DLD1 (cell line): ENCODE measurements at regions not wholly inside any gene's neighbourhood (a gene's known extent, or its start where the extent isn't known, plus 50 kb on each side); places are given as distances from the start of the nearest gene placed in this dataset.

Experiments used
- in situ Hi-C: cut with HindIII; loops from 2 replicates; pipeline ENCODE4 v1.10.0; 2017; ENCODE audit warnings: low sequenced_read_pairs

DNA sequence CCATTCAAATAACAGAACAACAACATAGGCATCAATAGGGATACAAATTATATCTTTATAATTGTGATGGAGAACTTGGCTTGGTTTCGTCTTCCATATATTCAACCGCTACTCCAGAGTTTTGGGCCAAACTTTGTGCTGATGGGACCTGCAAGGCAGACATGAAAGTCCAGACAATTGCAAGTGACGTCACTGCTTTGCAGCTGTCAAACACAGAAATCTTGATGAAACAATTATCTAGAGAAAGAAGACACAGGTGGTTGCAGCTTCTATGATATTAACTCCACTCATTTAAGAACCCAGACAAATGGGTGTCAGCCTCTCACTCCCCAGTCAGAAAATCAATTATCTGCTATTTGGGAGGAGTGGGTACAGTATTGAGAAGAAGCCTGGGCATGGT is 390.6 kb downstream of the NUF2 start:
- in situ Hi-C loops, result no loop called here

DNA sequence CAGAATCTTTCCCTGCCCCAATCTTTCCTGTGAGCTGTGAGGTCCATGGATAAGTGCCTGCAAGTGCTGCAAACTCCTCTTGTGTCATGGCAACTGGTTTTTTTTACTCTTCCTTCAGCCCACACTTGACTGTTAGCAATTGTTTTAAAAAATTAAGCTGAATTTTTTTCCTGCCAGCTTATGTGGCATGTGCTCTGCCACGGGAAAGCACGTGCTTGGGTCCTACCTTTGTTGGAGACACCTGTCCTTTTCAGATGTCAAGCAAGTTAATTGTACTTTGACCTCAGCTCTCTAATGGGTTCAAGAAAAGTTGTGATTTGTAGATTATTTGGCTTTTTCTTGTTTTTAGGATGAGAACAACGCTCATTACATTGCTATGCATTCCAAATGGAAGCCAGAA is 398.5 kb downstream of the NUF2 start:
- in situ Hi-C loops, result no loop called here

DNA sequence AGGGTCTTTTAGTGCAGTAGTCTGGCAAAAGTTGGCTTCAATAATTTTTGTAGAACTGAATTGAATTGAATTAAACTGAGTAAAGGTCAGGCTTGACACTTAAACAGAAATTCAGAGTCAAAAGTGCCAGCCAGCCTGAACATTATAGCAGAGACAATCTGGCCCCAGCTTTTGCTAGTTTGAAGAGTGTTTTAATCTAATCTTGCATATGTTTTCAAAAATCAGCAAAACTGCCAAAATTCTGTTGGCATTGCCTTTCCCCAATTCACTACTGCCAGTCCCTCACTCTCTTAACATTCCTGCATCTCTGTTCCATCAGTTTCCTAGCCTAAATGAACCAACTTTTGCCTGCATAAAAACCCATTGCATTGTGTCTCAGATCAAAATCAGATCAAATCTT is 403.8 kb downstream of the NUF2 start:
- in situ Hi-C loops, result no loop called here

DNA sequence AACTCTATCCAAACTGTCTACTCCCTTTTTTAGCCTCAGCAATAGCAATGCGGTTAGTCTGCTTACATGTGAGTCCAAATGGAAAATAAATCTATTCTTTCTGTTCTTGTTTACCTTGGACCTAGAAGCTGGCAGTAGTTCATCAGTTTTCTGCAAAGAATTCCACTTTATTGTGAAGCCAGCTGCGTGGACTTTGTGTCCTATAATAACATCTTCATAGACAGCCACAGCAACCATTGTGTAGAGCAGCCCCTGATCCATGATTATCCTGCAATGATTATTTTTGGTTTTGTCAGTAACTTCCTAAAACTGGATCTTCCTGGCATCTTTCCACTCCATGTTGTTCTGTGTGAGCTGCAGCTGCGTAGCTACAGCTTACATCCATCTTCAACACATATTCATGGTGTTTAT is 408.7 kb downstream of the NUF2 start:
- in situ Hi-C loops, result no loop called here

DNA sequence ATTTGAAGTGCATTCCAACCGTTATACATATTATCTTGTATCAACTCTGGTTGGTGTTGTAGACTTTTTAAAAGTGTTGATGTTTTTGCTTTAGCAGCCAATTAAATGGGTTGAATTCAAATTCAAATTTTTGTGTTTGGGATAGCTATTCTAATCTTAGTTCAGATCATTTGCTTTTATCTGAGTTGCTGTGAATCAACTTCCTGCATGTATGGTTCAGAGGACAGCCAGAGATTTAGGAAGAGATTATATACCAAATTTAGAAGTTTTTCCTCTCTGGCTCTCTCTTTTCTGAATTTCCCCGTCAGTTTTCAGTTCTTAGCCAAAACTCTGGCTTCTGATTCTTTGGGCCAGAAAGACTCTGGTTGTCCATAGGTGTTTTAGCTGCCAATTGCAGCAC is 415.5 kb downstream of the NUF2 start:
- in situ Hi-C loops, result no loop called here

DNA sequence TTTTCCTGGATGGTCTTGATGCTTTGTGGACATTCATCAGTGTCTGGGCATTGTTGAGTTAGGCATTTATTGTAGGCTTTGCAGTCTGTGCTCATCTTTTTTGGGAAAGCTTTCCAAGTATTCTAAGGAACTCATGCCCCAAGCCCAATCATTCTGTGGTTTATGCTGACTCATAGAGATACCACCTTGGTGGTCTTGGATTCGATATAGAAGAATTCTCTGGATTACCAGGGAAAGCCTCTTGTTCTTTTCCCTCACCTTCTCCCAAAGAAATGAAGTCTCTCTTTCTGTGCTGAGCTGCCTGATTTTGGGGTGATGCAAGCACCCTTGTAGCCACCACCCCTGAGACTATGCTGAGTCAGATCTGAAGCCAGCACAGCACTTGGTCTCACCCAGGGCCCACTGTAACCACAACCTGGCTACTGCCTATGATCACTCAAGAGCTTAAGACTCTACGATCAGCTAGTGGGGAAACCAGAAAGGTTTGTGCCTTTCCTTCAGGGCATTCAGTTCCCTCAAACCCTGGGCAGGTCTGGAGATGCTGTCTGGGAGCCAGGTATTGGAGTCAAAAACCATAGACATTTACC is 422.6 kb downstream of the NUF2 start:
- in situ Hi-C loops, result no loop called here

DNA sequence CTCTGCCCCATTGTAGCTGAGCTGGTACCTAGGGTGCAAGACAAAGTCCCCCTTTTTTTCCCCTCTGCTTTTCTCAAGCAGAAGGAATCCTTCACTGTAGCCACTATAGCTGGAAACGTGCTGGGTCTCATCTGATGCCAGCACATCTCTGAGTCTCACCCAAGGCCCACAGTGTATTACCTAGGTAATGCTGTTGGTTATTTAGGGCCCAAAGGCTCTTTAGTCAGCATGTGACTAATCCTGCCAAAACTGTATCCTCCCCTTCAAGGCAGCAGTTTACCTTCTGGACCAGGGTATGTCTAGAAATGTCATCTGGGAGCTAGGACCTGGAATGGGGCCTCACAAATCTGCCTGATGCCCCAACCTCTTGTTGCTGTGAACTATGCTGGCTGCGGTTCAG is 423.4 kb downstream of the NUF2 start:
- in situ Hi-C loops, result no loop called here

DNA sequence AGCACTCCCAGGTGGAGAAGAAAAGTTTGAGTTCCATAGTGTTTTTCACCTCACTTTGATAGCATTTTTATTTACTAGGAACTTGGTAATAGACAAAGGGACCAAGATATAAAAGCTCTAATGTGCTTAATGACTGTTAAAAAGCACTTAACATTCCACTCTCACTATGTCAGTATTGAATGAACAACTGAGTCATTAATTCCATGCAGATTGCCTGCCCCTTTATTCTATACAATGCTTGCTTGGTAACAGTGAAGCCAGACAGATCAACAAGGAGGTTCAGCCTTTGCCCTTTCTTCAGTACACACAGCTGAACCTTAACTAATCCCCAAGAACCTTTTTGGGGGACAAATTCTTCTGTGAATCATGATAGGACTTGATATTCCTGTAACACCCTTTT is 425.5 kb downstream of the NUF2 start:
- in situ Hi-C loops, result no loop called here

DNA sequence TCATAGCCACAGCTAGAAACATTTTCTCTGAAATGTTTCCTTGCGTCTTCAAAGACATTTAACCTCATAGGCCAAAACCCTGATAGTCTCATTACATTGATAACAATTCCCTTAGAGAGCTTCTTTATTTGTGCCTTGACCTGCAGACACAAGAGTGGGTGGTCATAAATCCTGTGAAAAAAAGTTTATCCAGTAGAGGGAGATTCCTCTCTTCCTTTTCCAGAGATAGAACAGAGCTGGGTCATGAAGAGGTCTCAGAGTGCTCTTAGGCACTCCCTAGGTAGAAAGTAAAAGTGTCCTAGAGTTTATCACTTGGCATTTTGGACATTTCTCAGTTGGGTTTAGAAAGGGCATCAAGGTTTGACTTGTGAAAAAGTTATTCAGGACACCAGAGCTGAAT is 426.1 kb downstream of the NUF2 start:
- in situ Hi-C loops, result no loop called here

DNA sequence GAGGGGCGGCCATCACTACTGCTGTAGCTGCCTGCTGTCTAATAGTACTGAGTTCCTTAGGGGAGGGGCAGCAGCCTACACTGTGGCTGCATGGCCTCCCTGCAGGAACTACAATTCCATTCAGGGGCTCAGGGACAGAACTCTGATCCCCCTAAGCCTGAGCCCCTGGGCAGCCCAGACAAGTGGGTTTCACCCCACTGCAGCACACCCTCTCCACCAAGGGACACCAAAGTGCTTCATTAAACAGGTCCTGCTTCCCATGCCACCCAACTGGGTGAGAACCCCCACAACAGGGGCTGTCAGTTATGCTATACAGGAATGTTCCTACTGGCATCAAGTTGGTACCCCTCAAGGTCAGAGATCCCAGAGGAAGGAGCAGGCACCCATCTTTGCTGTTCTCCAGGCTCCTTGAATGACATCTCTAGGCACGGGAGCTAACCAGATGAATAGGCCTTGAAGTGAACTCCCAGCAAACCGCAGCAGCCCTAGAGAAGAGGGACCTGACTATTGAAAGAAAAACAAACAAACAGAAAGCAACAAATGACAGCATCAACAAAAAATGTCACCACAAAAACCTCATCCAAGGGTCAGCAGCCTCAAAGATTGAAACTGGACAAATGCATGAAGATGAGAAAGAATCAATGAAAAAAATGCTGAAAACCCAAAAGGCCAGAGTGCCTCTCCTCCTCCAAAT is 437.4 kb downstream of the NUF2 start:
- in situ Hi-C loops, result no loop called here

DNA sequence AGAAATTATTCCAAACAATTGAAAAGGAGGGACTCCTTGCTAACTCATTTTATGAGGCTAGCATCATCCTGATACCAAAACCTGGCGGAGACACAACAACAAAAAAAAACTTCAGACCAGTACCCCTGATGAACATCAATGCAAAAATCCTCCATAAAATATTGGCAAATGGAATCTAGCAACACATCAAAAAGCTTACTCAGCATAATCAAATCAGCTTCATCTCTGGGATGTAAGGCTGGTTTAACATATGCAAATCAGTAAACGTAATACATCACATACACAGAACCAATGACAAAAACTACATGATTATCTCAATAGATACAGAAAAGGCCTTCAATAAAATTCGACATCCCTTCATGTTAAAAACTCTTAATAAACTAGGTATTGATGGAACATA is 440.1 kb downstream of the NUF2 start:
- in situ Hi-C loops, result no loop called here

DNA sequence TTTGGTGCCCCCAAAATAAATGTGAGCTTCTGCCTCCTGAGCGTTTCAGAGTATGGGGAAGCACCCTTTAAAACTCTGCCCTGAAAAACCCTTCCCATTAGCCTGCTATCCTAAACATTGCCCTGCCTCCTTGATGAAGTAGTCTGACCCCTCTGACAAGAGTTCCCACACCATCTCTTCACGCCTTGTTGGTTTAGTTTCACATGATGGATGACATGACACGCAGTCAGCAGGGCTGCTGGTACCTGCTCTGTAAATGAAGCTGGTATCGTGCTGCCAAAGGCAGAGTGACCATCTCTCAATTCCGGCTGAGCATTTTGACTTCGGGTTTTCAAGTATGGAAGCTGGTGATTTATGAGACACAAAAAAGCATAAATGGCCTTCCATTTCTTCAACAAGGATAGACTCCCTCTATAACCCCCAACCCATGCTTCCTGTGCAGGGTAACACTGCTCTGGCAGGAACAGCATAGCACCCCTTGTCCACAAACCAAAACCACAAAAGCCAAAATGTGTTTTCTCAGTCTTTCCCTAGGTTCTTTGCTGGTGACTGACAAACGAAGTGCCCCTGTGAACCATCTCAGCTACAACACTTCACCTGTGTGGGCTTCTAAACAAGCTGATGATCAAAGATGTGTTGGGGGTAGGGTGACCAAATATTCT is 444.6 kb downstream of the NUF2 start:
- in situ Hi-C loops, result no loop called here

DNA sequence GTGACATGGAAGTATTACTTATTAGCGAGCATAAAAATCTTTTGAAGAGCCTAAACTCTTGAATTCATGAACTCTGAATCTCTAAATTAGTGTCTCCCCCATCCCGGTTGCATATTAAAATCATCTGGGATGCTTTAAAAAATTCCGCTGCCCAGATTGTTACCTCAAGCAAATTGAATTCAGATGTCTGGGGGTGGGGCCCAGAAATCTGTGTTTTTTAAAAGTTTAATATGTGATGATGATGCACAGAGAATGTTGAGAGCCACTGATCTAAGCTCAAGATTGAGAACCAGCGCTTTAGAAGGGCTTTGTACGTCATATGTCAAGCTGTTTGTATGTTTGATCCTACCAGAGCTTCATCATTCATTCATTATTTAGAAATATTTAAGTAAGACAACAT is 446.8 kb downstream of the NUF2 start:
- in situ Hi-C loops, result no loop called here

DNA sequence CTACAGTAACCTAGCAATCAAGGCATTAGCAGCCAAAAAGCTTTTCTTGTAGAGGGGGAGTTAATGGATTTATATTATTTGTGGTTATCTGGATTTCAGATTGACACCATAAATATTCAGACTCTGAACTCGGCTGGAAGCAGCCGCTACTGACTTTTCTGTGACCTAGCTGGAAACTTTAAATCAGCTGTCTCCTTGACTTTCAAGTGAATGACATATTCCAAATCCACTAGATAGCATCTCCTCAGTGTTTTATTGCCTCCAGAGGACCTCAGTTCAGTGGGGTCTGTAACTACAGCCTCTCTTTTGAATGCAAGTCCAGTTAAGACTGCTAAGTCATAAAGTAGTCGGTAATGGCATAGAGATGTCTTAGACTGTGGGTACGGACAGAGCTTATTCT is 448.5 kb downstream of the NUF2 start:
- in situ Hi-C loops, result no loop called here

DNA sequence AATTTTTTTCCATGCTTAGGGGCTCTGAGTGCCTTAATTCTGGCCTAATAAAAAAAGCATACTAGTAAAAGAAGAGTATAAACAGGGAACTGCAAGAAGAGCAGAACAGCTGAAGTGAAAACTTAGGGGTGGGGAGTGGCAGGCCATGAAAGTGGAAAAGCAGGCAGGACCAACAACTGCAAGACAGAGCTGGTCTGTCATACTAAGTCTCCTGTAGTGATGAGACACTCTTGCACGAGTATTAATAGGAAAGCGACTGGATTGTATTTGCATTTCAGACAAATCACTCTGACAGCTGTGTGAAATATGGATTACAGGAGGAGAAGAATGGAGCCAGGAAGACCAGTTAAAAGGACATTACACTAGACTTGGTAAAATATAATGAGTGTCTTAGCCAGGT is 449.9 kb downstream of the NUF2 start:
- in situ Hi-C loops, result no loop called here

DNA sequence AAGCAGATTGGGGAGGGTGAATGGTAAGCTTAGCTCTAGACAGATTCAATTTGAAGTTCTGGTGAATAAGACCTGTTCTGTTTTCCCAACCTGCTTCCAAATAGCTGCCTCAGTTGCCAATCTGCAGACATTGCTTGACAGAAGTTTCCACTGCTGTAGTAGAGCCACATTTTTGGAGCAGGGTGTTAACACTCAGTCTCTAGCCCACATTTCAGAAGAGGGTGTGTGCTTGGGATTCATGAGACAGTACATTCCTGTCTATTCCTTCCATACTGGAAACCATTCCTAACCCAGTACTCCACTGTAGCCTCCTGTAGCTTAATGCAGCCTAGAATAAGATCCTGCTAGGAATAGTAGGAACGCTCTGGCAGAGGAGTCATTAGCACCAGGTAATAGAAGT is 450.5 kb downstream of the NUF2 start:
- in situ Hi-C loops, result no loop called here

DNA sequence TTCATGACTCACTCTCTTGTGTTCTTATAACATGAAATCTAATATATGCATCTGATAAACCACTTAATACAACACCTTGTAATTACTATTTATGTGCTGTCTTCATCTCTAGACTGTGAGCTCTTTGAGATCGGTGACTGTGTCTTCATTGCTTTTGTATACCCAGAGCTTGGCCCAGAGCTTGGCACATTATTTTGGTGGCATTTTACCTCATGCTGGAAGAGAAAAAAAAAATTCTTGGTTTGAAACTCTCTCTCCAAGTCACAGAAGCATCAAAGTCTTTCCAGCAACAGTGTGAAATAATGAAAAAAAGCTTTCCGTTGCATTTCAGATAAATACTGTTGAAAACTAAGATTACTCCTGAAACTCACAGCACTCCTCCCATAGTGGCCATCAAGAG is 451.6 kb downstream of the NUF2 start:
- in situ Hi-C loops, result no loop called here

DNA sequence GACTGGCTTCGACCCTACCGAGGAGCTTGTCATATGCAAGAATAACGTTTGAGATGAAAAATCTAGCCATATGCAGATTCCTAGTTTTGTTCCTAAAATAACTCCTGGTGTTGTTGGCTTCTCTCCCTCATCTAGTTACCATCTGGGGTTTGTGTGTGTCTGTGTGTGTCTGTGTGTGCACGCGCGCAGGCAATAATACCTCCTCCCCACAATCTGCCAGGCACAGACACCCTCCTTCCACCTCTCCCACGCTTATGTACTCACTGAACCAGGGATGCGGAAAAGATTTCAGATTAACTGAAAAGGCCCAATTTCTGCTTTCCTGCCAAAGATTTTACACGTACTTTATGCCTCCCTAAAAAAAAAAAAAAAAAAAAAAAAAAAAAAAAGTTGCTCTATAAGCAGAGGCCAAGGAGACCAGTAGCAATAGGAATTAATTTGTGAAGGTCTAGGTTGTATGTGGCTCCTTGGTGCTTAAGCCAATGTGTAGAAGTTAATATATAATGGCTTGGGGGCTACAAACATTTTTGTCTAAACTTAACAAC is 452.7 kb downstream of the NUF2 start:
- in situ Hi-C loops, result no loop called here

DNA sequence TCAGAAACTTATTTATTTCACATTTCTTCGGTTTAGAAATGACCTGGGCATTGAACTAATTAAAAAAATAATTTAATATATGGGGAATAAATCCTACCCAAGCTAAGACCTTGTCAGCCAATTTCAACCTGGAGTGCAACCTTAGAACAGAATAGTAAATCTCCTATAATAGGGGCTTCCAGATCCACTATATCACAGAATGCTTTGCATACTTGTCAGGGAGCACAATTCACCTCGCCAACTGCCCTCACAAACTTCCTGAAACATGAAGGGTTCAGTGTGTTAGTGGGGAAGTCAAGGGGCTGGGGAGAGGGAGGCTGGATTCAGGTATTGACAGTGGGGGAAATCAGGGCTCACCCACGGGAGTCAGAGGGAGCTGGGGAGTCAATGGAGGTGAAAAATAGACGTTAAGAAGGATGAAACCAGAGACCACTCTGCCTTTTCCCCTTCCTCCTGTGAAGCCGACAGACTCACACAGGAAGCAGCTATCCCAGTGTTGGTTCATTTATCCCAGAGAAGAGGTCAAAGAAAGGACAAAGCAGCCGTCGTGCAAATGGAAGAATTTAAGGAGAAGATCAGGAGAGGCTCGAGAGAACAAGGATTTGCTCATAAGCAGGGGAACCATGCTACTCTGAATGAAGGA is 453.3 kb downstream of the NUF2 start:
- in situ Hi-C loops, result no loop called here

DNA sequence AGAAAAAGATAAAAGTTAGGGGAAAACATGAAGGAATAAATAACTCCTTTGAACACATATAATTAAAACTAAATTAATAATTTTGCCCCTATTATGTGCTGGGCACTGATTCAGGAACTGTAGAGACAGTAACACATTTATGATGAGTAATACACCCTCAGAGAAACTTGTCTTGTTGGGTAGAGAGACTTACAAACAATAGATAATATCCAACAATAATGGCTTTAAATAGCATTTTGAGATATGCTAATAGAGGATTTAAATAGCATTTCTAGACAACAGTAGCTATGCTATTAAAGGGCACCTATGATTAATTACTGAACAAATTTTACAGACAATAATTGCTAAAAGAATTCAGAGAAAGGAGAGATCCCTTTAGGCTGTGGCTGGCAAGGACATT is 455.5 kb downstream of the NUF2 start:
- in situ Hi-C loops, result no loop called here

DNA sequence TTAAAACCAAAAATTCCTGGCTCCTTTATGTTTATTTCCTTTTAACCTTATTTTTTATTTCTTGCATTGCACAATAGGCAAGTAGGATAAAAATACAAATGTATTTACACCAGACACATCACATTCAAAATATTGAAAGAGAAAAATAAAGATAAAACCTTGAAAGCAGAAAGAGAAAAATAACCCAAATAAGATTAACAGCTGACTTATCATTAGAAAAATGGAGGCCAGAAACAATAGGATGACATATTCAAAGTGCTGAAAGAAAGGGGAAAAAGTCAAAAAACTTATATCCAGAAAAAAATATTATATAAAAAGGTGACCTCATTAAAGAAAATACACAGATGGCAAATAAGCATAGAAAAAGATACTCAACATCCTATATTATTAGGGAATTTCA is 459.4 kb downstream of the NUF2 start:
- in situ Hi-C loops, result no loop called here

DNA sequence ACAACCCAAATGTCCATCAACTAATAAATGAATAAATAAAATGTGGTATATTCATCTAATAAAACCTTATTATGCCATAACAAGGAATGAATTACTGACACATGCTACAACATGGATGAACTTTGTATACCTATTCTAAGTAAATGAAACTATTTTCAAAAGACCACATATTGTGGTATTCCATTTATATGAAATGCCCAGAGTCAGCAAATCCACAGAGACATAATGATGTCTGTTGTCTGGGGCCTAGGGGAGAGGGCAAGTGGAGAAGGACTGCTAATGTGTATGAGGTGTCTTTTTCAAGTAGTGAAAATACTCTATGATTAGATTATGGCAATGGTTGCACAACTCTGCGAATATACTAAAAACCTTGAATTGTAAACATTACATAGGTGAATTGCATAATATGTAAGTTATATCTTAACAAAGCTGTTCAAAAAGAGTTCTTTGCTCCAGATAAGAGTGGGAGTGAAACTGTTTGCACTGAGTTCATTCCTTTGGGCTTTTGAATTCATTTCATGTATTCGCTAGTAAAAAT is 464.2 kb downstream of the NUF2 start:
- in situ Hi-C loops, result no loop called here
